Loucy (cell line): ENCODE measurements at regions not wholly inside any gene's neighbourhood (a gene's known extent, or its start where the extent isn't known, plus 50 kb on each side); places are given as distances from the start of the nearest gene placed in this dataset.

ENCODE experiments used
- CTCF ChIP-seq: fragments of 200-600 bp; sonication (generic); conservative IDR thresholded peaks from 2 replicates; pipeline ENCODE4 v1.5.1; 2014; ENCODE audit warnings: mild to moderate bottlenecking, antibody characterized with exemption, low read length
- EZH2phosphoT487 ChIP-seq: fragments of 200-600 bp; IDR thresholded peaks from 2 replicates; pipeline ENCODE4 v1.6.1; 2018; ENCODE audit warnings: antibody characterized with exemption, mild to moderate bottlenecking, moderate library complexity, borderline replicate concordance

GRCh38 chr11:27908621-27909020, 199.3 kb downstream of the KIF18A start:
- TF ChIP-seq CTCF, result no peak
- no peak for TF ChIP-seq EZH2phosphoT487
